ENCODE measurements at regions not wholly inside any gene's neighbourhood (a gene's known extent, or its start where the extent isn't known, plus 50 kb on each side); places are given as distances from the start of the nearest gene placed in this dataset.

- TF ChIP-seq CTCF (IDR thresholded peaks at IDR 0.05): no peak
These were observed 158.3 kb upstream of the PPP2R2D start for GRCh38 chr10:131742500-131742951.

GRCh38 chr10:131743190-131744151 lies 157.3 kb upstream of the PPP2R2D start:
- H3K27me3 ChIP-seq (replicated peaks; ENCODE audit: insufficient read depth): no peaks in the 10 kb centered on the region
- TF ChIP-seq CTCF (IDR thresholded peaks at IDR 0.05): no peak

More at GRCh38 chr10:131742500-131742951, 158.3 kb upstream of the PPP2R2D start:
- Histone ChIP-seq H3K27ac (no peak overlapping the region), H3K4me1 (ENCODE audit: control insufficient read depth in 1 of 2, low read depth in 2 of 2) (peaks cover 0 to 8% of the 10 kb centered on the region in 2 donors), H3K9me3 (no peaks in the 10 kb centered on the region), H3K4me3 (no peak overlapping the region), H3K27me3 (replicated peaks; ENCODE audit: insufficient read depth) (no peaks in the 10 kb centered on the region), H3K36me3 (no peaks in the 10 kb centered on the region)
- DNase-seq (ENCODE audit: low spot score): no peak
- no peak for ATAC-seq (ENCODE audit: insufficient number of reproducible peaks, low FRiP score, low read depth)

GRCh38 chr10:131744346-131744745 lies 156.5 kb upstream of the PPP2R2D start:
- Histone ChIP-seq H3K27ac (no peak overlapping the region), H3K4me1 (ENCODE audit: control insufficient read depth in 1 of 2, low read depth in 2 of 2) (peaks cover 0 to 8% of the 10 kb centered on the region in 2 donors), H3K27me3 (replicated peaks; ENCODE audit: insufficient read depth) (no peaks in the 10 kb centered on the region), H3K36me3 (no peaks in the 10 kb centered on the region), H3K9me3 (no peaks in the 10 kb centered on the region), H3K4me3 (no peak overlapping the region)
- ATAC-seq (ENCODE audit: insufficient number of reproducible peaks, low FRiP score, low read depth): no peak
- TF ChIP-seq CTCF (IDR thresholded peaks at IDR 0.05): no peak
- DNase-seq (ENCODE audit: low spot score): no peak

More at GRCh38 chr10:131743190-131744151, 157.3 kb upstream of the PPP2R2D start:
- Histone ChIP-seq H3K27ac (no peak overlapping the region), H3K36me3 (no peaks in the 10 kb centered on the region), H3K4me3 (no peak overlapping the region), H3K4me1 (ENCODE audit: control insufficient read depth in 1 of 2, low read depth in 2 of 2) (peaks cover 0 to 8% of the 10 kb centered on the region in 2 donors), H3K9me3 (no peaks in the 10 kb centered on the region)
- ATAC-seq (ENCODE audit: insufficient number of reproducible peaks, low FRiP score, low read depth) (no peak), DNase-seq (ENCODE audit: low spot score) (no peak)

- Histone ChIP-seq H3K4me1 (ENCODE audit: control insufficient read depth in 1 of 2, low read depth in 2 of 2) (peaks cover 0 to 8% of the 10 kb centered on the region in 2 donors), H3K9me3 (no peaks in the 10 kb centered on the region), H3K27me3 (replicated peaks; ENCODE audit: insufficient read depth) (no peaks in the 10 kb centered on the region), H3K36me3 (no peaks in the 10 kb centered on the region), H3K4me3 (no peak overlapping the region), H3K27ac (no peak overlapping the region)
- ATAC-seq (ENCODE audit: insufficient number of reproducible peaks, low FRiP score, low read depth) (no peak), DNase-seq (ENCODE audit: low spot score) (no peak)
- no peak for TF ChIP-seq CTCF (IDR thresholded peaks at IDR 0.05)
These were observed 155.2 kb upstream of the PPP2R2D start for GRCh38 chr10:131745591-131745990.

- ATAC-seq (ENCODE audit: insufficient number of reproducible peaks, low FRiP score, low read depth) (no peak), DNase-seq (ENCODE audit: low spot score) (no peak)
- no peaks in the 10 kb centered on the region for H3K36me3 ChIP-seq
- no peak overlapping the region for H3K4me3 ChIP-seq
- H3K27me3 ChIP-seq (replicated peaks; ENCODE audit: insufficient read depth): no peaks in the 10 kb centered on the region
- H3K9me3 ChIP-seq: no peaks in the 10 kb centered on the region
- H3K27ac ChIP-seq: no peak overlapping the region
- peaks cover 0 to 8% of the 10 kb centered on the region in 2 donors for H3K4me1 ChIP-seq (ENCODE audit: control insufficient read depth in 1 of 2, low read depth in 2 of 2)
- no peak for TF ChIP-seq CTCF (IDR thresholded peaks at IDR 0.05)
These were observed 154.5 kb upstream of the PPP2R2D start for GRCh38 chr10:131746241-131746711.

All from thoracic aorta (tissue), 2 donors.